ENCODE measurements at regions not wholly inside any gene's neighbourhood (a gene's known extent, or its start where the extent isn't known, plus 50 kb on each side); places are given as distances from the start of the nearest gene placed in this dataset.
"Not testable (repeated sequence)": the region's sequence is repeated elsewhere in the genome, so short reads cannot be mapped to it uniquely, and the experiment has no call there.

DNA sequence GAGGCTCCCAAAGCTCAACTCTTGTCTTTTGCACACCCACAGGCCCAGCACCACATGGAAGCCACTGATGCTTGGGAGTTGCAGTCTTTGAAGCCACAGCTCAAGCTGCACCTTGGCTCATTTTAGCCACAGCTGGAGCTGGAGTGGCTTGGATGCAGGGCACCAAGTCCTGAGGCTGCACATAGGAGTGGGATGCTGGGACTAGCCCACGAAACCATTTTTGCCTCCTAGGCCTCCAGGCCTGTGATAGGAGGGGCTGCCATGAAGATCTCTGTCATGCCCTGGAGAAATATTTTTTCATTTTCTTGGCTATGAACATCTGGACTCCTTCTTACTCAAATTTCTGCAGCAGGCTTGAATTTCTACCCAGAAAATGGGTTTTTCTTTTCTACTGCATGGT lies 438.5 kb upstream of the TNC start:
- DNase-seq = no peak
- peaks cover 19% of the 10 kb centered on the region for H3K9me3 ChIP-seq (ENCODE audit: severe bottlenecking)
- H3K27me3 ChIP-seq (ENCODE audit: insufficient read depth, low read depth, severe bottlenecking) = no peaks in the 10 kb centered on the region
- H3K27ac ChIP-seq = no peak overlapping the region
- H3K4me3 ChIP-seq (ENCODE audit: low read depth, low read length) = no peak overlapping the region
- H3K36me3 ChIP-seq = no peaks in the 10 kb centered on the region
- TF ChIP-seq, protein P1, sequence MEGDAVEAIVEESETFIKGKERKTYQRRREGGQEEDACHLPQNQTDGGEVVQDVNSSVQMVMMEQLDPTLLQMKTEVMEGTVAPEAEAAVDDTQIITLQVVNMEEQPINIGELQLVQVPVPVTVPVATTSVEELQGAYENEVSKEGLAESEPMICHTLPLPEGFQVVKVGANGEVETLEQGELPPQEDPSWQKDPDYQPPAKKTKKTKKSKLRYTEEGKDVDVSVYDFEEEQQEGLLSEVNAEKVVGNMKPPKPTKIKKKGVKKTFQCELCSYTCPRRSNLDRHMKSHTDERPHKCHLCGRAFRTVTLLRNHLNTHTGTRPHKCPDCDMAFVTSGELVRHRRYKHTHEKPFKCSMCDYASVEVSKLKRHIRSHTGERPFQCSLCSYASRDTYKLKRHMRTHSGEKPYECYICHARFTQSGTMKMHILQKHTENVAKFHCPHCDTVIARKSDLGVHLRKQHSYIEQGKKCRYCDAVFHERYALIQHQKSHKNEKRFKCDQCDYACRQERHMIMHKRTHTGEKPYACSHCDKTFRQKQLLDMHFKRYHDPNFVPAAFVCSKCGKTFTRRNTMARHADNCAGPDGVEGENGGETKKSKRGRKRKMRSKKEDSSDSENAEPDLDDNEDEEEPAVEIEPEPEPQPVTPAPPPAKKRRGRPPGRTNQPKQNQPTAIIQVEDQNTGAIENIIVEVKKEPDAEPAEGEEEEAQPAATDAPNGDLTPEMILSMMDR (IDR thresholded peaks at IDR 0.05; ENCODE audit: low read depth, low read length) = no peak

DNA sequence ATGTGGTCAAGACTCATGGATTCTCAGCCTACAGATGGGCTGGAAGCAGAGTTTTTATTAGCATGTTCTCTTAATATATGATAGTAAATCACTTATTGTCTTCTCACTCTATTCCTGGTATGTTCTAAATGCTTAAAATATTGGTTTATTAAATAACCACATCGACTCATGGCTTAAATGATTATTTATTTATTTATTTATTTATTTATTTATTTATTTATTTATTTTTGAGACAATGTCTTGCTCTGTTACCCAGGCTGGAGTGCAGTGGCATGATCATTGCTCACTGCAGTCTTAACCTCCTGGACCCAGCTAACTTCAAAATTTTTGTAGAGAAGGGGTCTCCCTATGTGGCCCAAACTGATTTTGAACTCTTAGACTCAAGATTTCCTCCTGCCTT lies 457.2 kb upstream of the TNC start:
- H3K36me3 ChIP-seq = no peaks in the 10 kb centered on the region
- H3K9me3 ChIP-seq (ENCODE audit: severe bottlenecking) = no peaks in the 10 kb centered on the region
- DNase-seq = no peak
- TF ChIP-seq, protein P1 (IDR thresholded peaks at IDR 0.05; ENCODE audit: low read depth, low read length) = no peak
- no peak overlapping the region for H3K4me3 ChIP-seq (ENCODE audit: low read depth, low read length)
- H3K27ac ChIP-seq = no peak overlapping the region
- H3K27me3 ChIP-seq (ENCODE audit: insufficient read depth, low read depth, severe bottlenecking) = no peaks in the 10 kb centered on the region

DNA sequence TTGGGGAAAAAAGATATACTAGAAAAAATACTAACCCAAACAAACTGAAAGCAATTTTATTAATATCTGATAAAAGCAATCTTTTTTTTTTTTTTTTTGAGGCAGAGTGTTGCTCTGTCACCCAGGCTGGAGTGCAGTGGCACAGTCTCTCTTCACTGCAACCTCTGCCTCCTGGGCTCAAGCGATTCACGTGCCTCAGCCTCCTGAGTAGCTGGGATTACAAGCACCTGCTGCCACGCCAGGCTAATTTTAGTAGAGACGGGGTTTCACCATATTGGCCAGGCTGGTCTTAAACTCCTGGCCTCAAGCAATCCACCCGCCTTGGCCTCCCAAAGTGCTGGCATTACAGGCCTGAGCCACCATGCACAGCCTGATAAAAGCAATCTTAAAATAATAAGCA lies 467.5 kb upstream of the TNC start:
- H3K27me3 ChIP-seq (ENCODE audit: insufficient read depth, low read depth, severe bottlenecking); H3K4me3 ChIP-seq (ENCODE audit: low read depth, low read length); H3K9me3 ChIP-seq (ENCODE audit: severe bottlenecking); H3K27ac ChIP-seq; H3K36me3 ChIP-seq: not testable (repeated sequence)
- DNase-seq = peak; percentile 64

DNA sequence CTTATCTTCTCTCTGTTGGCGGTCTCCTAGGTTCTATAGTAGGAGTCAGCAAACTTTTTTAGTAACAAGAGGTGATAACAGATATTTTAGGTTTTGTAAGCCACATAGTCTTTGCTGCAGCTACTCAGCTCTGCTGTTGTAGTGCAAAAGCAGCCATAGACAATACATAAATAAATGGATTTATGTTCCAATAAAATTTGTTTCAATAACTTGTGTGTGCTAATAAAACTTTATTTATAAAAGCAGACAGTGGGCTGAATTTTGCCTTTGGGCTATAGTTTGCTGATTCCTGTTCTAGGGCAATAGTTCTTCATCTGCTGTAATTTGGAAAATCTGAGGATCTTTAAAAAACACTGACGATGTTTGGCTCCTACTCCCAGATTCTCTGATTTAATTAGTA lies 469.4 kb upstream of the TNC start:
- Histone ChIP-seq H3K27me3 (ENCODE audit: insufficient read depth, low read depth, severe bottlenecking) (no peaks in the 10 kb centered on the region), H3K27ac (no peak overlapping the region), H3K4me3 (ENCODE audit: low read depth, low read length) (no peak overlapping the region), H3K36me3 (no peaks in the 10 kb centered on the region), H3K9me3 (ENCODE audit: severe bottlenecking) (no peaks in the 10 kb centered on the region)
- TF ChIP-seq, protein P1 (IDR thresholded peaks at IDR 0.05; ENCODE audit: low read depth, low read length) = no peak
- DNase-seq = no peak

DNA sequence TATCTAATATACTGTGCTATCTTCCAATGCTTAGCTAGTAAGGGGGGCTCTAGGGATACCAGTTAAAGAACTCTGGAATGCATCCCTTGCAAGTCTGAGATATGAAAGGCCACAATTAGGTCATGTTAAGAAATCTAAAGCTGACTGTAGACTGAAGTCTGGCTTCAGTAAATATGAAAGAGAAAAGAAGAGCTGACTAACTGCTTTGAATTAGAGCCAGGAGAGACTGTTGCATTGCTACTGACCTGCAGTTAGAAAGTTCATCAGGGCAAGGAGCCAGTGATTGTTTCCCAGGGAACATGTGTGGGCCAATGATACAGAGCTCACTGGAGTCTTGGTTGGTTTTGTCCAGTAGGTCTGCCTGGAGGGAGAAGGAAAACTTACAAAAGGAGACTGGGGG lies 472.1 kb upstream of the TNC start:
- Histone ChIP-seq H3K4me3 (ENCODE audit: low read depth, low read length) (no peak overlapping the region), H3K9me3 (ENCODE audit: severe bottlenecking) (no peaks in the 10 kb centered on the region), H3K27ac (no peak overlapping the region), H3K36me3 (no peaks in the 10 kb centered on the region), H3K27me3 (ENCODE audit: insufficient read depth, low read depth, severe bottlenecking) (no peaks in the 10 kb centered on the region)
- DNase-seq = no peak
- TF ChIP-seq, protein P1 (IDR thresholded peaks at IDR 0.05; ENCODE audit: low read depth, low read length) = no peak

DNA sequence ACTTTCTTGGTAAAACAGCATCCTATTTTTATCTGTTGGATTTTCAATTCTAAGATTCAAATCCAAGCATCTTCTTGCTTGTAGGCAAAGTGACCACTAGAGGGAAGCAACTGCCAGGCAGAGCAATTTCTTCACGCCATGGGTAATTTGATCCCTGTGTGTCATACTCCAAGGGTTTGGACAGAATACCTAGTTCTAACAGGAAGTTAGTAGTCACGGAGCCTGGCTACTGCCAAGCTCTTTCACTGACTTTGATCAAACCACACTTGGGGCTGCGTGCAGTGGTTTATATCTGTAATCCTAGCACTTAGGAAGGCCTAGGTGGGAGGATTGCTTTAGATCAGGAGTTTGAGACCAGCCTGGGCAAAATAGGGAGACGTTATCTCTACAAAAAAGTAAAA lies 473.6 kb upstream of the TNC start:
- TF ChIP-seq, protein P1 (IDR thresholded peaks at IDR 0.05; ENCODE audit: low read depth, low read length) = peak; percentile 86
- peak overlapping the region; percentile 49 for H3K27ac ChIP-seq

More for the DNA sequence above, 473.6 kb upstream of the TNC start:
- Histone ChIP-seq H3K27me3 (ENCODE audit: insufficient read depth, low read depth, severe bottlenecking) (no peaks in the 10 kb centered on the region), H3K9me3 (ENCODE audit: severe bottlenecking) (no peaks in the 10 kb centered on the region), H3K36me3 (no peaks in the 10 kb centered on the region), H3K4me3 (ENCODE audit: low read depth, low read length) (no peak overlapping the region)
- DNase-seq = peak; percentile 76

All from WERI-Rb-1 (cell line).